ENCODE measurements at regions not wholly inside any gene's neighbourhood (a gene's known extent, or its start where the extent isn't known, plus 50 kb on each side); places are given as distances from the start of the nearest gene placed in this dataset.

DNA sequence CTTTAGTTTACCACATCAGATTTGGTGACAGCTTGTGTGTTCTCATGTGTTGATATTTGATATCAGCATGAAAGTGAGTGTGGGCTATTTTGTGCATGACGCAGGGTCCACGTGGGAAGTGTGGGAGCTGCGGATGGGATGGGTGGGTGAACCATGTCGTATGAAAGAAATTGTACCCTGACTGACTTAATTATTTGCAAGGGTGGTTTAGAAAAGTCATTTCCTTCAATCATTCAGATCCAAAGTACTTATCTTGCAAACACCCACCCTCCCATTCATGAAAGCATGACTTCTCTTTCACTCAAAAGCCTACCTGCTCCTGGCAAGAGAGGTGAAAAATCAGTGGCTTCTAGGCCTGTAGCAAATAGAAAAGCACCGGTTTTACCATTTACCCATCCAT, 91.8 kb upstream of the BACH2 start:
- no peak for DNase-seq (ENCODE audit: low read depth)
- TF ChIP-seq, protein P1, sequence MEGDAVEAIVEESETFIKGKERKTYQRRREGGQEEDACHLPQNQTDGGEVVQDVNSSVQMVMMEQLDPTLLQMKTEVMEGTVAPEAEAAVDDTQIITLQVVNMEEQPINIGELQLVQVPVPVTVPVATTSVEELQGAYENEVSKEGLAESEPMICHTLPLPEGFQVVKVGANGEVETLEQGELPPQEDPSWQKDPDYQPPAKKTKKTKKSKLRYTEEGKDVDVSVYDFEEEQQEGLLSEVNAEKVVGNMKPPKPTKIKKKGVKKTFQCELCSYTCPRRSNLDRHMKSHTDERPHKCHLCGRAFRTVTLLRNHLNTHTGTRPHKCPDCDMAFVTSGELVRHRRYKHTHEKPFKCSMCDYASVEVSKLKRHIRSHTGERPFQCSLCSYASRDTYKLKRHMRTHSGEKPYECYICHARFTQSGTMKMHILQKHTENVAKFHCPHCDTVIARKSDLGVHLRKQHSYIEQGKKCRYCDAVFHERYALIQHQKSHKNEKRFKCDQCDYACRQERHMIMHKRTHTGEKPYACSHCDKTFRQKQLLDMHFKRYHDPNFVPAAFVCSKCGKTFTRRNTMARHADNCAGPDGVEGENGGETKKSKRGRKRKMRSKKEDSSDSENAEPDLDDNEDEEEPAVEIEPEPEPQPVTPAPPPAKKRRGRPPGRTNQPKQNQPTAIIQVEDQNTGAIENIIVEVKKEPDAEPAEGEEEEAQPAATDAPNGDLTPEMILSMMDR (IDR thresholded peaks at IDR 0.05; ENCODE audit: low read depth, low read length, missing control alignments): no peak
- no peak overlapping the region for H3K4me3 ChIP-seq (ENCODE audit: low read depth, low read length)

DNA sequence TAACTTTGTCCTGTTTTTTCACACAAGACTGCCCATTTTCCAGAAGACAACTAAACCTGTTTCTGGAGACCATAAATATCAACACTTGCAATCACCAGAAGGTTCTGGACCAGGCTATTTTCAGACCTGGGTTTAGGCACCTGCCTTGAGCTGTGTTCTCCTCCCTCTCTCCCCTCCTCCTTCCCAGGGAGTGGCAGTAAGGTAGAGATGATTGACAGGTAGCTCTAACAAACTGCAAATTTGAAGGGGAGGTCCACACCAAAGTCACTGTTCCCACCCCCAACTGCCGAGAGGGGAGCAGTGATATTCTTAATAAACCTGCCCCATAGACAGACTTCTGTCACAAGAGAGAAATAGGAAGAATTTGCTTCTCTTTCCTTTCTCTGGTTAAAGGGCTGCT, 91.2 kb upstream of the BACH2 start:
- no peak overlapping the region for H3K4me3 ChIP-seq (ENCODE audit: low read depth, low read length)
- no peak for DNase-seq (ENCODE audit: low read depth)
- TF ChIP-seq, protein P1 (IDR thresholded peaks at IDR 0.05; ENCODE audit: low read depth, low read length, missing control alignments): no peak

DNA sequence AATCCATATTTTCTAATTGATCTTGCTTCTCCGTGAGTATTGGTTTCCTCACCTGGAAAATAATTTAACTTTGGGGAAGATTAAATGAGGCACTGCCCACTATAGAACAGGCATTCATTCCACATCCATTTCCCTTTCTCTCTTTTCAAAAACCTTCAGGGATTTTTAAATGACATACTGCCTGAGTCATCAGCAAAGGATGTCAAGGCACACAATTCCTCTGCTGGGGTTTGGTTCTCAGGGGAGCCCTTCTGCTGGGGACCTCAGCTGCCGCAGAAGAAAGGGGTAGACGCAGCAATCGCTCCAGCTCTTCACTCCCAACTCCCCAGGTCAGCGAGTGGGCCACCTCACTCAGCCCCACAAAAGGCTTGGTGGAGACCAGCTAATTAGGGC, 90.7 kb upstream of the BACH2 start:
- TF ChIP-seq, protein P1 (IDR thresholded peaks at IDR 0.05; ENCODE audit: low read depth, low read length, missing control alignments): no peak
- H3K4me3 ChIP-seq (ENCODE audit: low read depth, low read length): no peak overlapping the region
- DNase-seq (ENCODE audit: low read depth): no peak

DNA sequence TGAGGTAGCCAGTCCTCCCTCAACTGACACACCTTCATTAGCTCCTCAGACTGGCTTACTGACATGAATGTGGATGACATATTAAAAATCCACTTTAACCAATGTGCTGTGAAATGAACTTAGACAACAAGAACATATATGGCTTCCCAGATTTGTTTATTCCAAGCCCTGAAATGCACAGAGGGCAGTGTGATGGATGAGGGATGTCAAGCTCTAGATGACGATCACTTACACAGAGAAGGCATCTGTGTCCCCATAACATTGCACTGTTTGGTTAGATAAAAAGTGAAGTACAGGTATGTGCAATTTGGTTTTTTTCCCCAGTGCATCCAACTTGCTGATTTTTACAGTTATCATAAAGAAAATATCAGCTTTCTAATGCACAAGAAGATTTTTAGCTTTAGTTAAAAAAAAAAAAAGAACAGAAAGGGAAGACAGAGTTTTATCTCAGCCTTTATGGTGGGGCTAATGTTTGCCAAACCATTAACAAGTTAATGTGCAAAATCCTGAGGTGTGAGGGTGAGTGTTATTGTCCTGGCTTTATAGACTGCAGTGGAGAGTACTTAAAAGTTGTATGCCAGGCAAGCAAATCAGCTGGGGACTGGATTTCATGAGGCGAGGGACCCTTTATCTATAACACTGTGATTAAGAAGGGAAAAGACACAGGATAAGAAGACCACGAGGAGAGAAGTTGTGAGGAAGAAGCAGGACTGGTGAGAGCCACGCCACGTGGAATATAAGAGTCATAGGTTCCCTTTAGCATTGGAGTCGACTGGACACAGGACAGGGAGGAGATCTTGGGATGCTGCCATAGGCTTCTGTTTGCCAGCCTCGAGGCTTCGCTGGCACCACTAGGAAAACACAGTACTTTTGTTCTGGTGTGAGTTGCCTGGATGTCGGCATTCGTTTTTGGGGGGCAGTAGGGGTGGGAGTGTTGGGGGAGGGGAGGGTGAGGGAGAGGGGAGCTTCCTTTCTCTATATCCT, 90.0 kb upstream of the BACH2 start:
- DNase-seq (ENCODE audit: low read depth): no peak
- H3K4me3 ChIP-seq (ENCODE audit: low read depth, low read length): no peak overlapping the region
- TF ChIP-seq, protein P1 (IDR thresholded peaks at IDR 0.05; ENCODE audit: low read depth, low read length, missing control alignments): no peak

DNA sequence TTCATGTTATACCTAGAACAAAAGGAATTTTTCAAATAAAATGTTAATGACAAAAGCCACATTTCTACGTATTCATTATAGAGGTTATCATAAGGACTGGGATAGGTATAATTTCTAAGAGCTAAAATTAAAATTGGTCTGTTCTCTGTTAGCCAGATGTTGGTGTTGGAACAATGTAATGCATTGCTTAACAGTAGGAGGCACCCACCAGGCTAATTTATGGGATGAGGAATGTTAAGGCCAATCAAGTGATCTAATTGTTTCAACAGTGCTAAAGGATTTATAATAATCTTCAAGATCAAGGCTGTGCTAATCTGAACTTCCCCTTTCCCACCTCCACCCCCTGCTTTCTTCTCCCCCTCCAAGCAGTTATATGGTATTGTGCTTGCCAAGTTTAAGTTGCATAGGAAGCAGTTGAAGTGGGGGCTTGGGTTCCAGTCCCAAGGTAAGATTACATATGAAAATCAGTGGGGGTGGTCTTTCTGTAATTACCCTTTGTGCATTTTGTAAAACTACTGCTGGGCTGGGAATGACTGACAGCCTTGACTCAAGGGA, 89.2 kb upstream of the BACH2 start:
- DNase-seq (ENCODE audit: low read depth): no peak
- H3K4me3 ChIP-seq (ENCODE audit: low read depth, low read length): no peak overlapping the region
- TF ChIP-seq, protein P1 (IDR thresholded peaks at IDR 0.05; ENCODE audit: low read depth, low read length, missing control alignments): no peak

DNA sequence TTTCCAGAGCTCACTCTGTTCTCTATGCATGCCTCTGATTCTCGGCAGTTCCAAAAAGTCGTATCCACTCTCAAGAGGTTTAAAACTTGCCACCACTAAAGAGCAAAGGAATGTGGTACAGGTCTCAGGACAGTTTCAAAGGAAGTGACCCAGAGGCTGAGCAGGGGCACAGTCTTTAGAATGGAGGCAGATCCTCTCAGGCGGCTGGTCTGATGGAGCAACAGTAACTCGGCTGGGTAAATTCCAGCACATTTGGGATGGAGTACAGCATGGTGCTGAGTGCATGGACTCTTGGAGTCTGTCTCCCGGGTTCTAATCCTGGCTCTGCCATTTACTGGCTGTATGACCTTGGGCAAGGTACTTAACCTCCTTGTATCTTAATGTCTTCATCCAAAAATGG, 88.1 kb upstream of the BACH2 start:
- TF ChIP-seq, protein P1 (IDR thresholded peaks at IDR 0.05; ENCODE audit: low read depth, low read length, missing control alignments): no peak
- no peak overlapping the region for H3K4me3 ChIP-seq (ENCODE audit: low read depth, low read length)
- no peak for DNase-seq (ENCODE audit: low read depth)

Data from GM12864 (cell line).